Fibroblast of lung (primary cell): ENCODE measurements at regions not wholly inside any gene's neighbourhood (a gene's known extent, or its start where the extent isn't known, plus 50 kb on each side); places are given as distances from the start of the nearest gene placed in this dataset.

Experiments used
- DNase-seq, 2 donors: peaks; one replicate each; pipeline versions ENCODE4 v3.0.0 to v3.0.0-alpha.2; 2010; ENCODE audit warnings: low read depth in 2 of 2
- H2AFZ ChIP-seq: 2 replicates; pipeline ENCODE4 v1.5.1; 2012; ENCODE audit warnings: low read length, control low read depth, inconsistent platforms
- H3K27ac ChIP-seq: 2 replicates; pipeline ENCODE4 v1.5.1; 2011; ENCODE audit warnings: low read length, control low read depth; ENCODE audit not compliant: insufficient read depth
- H3K27me3 ChIP-seq: 2 replicates; pipeline ENCODE4 v1.5.1; 2011; ENCODE audit warnings: mild to moderate bottlenecking, low read length; ENCODE audit not compliant: control insufficient read depth, insufficient read depth
- H3K36me3 ChIP-seq: 2 replicates; pipeline ENCODE4 v1.5.1; 2011; ENCODE audit warnings: low read length; ENCODE audit not compliant: control insufficient read depth, insufficient read depth
- H3K4me1 ChIP-seq: 2 replicates; pipeline ENCODE4 v1.5.1; 2011; ENCODE audit warnings: low read length; ENCODE audit not compliant: control insufficient read depth, insufficient read depth; ENCODE audit errors: extremely low read depth
- H3K4me2 ChIP-seq: 2 replicates; pipeline ENCODE4 v1.5.1; 2011; ENCODE audit warnings: low read length, control low read depth; ENCODE audit not compliant: insufficient read depth; ENCODE audit errors: extremely low read depth
- H3K4me3 ChIP-seq, 4 experiments: fragments of 200-600 bp in 1 of 4; sonication (generic) in 1 of 4; replicated peaks in 1 of 4; 2 replicates each; pipeline ENCODE4 v1.5.1; 2011 to 2016; ENCODE audit warnings: low read length in 4 of 4, low read depth in 3 of 4, mild to moderate bottlenecking in 3 of 4, control low read depth in 2 of 4, inconsistent platforms in 1 of 4, mixed read lengths in 1 of 4; ENCODE audit not compliant: insufficient read depth in 1 of 4; ENCODE audit errors: control extremely low read depth in 1 of 4
- H3K79me2 ChIP-seq: 2 replicates; pipeline ENCODE4 v1.5.1; 2012; ENCODE audit warnings: mild to moderate bottlenecking, low read length, inconsistent platforms; ENCODE audit not compliant: control insufficient read depth, insufficient read depth
- H3K9ac ChIP-seq: 2 replicates; pipeline ENCODE4 v1.5.1; 2011; ENCODE audit warnings: mild to moderate bottlenecking, low read length, control low read depth; ENCODE audit not compliant: insufficient read depth
- H3K9me3 ChIP-seq: 2 replicates; pipeline ENCODE4 v1.5.1; 2012; ENCODE audit warnings: low read depth, low read length; ENCODE audit not compliant: control insufficient read depth, insufficient read depth
- H4K20me1 ChIP-seq: 2 replicates; pipeline ENCODE4 v1.5.1; 2011; ENCODE audit warnings: low read length; ENCODE audit not compliant: control insufficient read depth, insufficient read depth; ENCODE audit errors: extremely low read depth
- EZH2 ChIP-seq: IDR thresholded peaks from 2 replicates; pipeline ENCODE4 v1.5.1; 2012; ENCODE audit warnings: low read length, control low read depth, mild to moderate bottlenecking; ENCODE audit errors: missing control alignments
- TF ChIP-seq, protein P1 (sequence below), 2 donors: IDR thresholded peaks in 1 of 2; conservative IDR thresholded peaks in 1 of 2; 1 replicate in 1 of 2; 2 replicates in 1 of 2; pipeline ENCODE4 v1.5.1; 2011 to 2012; ENCODE audit warnings: low read length in 2 of 2, control low read depth in 1 of 2, inconsistent platforms in 1 of 2, low read depth in 1 of 2, mild to moderate bottlenecking in 1 of 2

DNA sequence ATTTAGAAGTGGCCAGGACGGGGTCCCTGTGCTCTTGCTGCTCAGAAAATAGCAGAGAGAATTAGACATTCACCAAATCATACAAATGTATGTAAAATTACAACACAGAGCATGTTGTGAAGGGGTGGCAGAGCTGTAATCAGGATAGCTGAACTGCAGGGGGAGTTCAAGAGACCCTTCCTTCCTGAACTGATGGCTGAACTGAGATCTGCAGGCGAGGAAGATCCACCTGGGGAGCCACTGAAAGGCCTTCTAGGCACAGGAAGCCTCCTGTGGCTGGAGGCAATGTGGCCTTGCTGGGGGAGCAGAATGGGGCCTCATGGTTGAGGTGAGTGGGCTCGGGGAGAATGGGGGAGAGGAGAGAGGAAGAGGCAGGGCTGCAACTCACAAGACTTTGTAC lies 216.5 kb downstream of the PRDM2 start:
- H3K9ac ChIP-seq: no peak overlapping the region
- H3K4me3 ChIP-seq: no peak overlapping the region
- no peaks in the 10 kb centered on the region for H3K27me3 ChIP-seq
- no peak for DNase-seq
- TF ChIP-seq, protein P1, sequence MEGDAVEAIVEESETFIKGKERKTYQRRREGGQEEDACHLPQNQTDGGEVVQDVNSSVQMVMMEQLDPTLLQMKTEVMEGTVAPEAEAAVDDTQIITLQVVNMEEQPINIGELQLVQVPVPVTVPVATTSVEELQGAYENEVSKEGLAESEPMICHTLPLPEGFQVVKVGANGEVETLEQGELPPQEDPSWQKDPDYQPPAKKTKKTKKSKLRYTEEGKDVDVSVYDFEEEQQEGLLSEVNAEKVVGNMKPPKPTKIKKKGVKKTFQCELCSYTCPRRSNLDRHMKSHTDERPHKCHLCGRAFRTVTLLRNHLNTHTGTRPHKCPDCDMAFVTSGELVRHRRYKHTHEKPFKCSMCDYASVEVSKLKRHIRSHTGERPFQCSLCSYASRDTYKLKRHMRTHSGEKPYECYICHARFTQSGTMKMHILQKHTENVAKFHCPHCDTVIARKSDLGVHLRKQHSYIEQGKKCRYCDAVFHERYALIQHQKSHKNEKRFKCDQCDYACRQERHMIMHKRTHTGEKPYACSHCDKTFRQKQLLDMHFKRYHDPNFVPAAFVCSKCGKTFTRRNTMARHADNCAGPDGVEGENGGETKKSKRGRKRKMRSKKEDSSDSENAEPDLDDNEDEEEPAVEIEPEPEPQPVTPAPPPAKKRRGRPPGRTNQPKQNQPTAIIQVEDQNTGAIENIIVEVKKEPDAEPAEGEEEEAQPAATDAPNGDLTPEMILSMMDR (conservative IDR thresholded peaks at IDR 0.05 in 1 of 2, IDR thresholded peaks at IDR 0.05 in 1 of 2; ENCODE audit: low read depth in 1 of 2, low read length in 2 of 2): no peak
- TF ChIP-seq EZH2: no peak
- no peaks in the 10 kb centered on the region for H3K4me1 ChIP-seq
- no peaks in the 10 kb centered on the region for H3K9me3 ChIP-seq
- H3K79me2 ChIP-seq: no peaks in the 10 kb centered on the region
- no peak overlapping the region for H3K27ac ChIP-seq
- H2AFZ ChIP-seq: no peak overlapping the region
- H4K20me1 ChIP-seq: no peaks in the 10 kb centered on the region
- H3K36me3 ChIP-seq: no peaks in the 10 kb centered on the region
- H3K4me2 ChIP-seq: no peak overlapping the region

DNA sequence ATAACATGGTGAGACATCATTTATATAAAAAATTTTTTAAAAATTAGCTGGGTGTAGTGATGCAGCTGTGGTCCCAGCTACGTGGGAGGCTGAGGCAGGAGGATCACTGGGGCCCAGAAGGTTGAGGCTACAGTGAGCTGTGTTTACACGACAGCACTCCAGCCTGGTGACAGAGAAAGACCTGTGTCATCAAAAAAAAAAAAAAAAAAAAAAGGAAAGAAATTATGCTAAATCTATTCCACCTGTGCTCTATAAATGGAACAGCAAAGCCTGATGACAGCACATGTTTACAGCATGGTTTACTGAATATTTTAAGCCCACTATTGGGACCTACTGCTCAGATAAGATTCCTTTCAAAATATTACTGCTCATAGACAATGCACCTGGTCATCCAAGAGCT lies 217.6 kb downstream of the PRDM2 start:
- no peak overlapping the region for H3K4me3 ChIP-seq
- no peaks in the 10 kb centered on the region for H3K9me3 ChIP-seq
- no peaks in the 10 kb centered on the region for H3K27me3 ChIP-seq
- DNase-seq: no peak
- no peak overlapping the region for H3K9ac ChIP-seq
- no peak for TF ChIP-seq EZH2
- TF ChIP-seq, protein P1 (conservative IDR thresholded peaks at IDR 0.05 in 1 of 2, IDR thresholded peaks at IDR 0.05 in 1 of 2; ENCODE audit: low read depth in 1 of 2, low read length in 2 of 2): no peak
- H3K4me1 ChIP-seq: no peaks in the 10 kb centered on the region
- no peaks in the 10 kb centered on the region for H3K79me2 ChIP-seq
- H3K4me2 ChIP-seq: no peak overlapping the region
- H3K36me3 ChIP-seq: no peaks in the 10 kb centered on the region
- H2AFZ ChIP-seq: no peak overlapping the region
- H3K27ac ChIP-seq: no peak overlapping the region
- H4K20me1 ChIP-seq: no peaks in the 10 kb centered on the region

DNA sequence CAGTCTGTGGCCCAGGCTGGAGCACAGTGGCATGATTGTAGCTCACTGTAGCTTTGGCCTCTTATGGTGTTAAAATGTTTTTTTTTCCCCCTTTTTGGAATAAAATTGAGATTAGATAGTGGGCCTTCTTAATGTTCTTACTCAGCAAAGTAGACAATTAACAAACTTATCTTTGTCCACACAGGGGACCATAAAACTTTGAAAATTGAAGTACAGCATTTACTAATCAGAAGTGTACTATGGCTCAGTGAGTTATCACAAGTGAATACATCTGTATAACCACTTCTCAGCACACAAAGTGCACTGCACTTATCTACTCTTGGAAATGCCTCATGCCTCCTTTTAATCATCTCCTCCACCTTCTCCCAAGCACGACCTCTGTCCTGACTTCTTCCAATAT lies 218.9 kb downstream of the PRDM2 start:
- no peaks in the 10 kb centered on the region for H3K9me3 ChIP-seq
- DNase-seq: no peak
- no peaks in the 10 kb centered on the region for H3K79me2 ChIP-seq
- no peak overlapping the region for H3K27ac ChIP-seq
- no peaks in the 10 kb centered on the region for H3K4me1 ChIP-seq
- H3K27me3 ChIP-seq: no peaks in the 10 kb centered on the region
- H3K4me3 ChIP-seq: no peak overlapping the region
- H2AFZ ChIP-seq: no peak overlapping the region
- H3K36me3 ChIP-seq: no peaks in the 10 kb centered on the region
- no peak overlapping the region for H3K4me2 ChIP-seq
- TF ChIP-seq, protein P1 (conservative IDR thresholded peaks at IDR 0.05 in 1 of 2, IDR thresholded peaks at IDR 0.05 in 1 of 2; ENCODE audit: low read depth in 1 of 2, low read length in 2 of 2): no peak
- TF ChIP-seq EZH2: no peak
- no peaks in the 10 kb centered on the region for H4K20me1 ChIP-seq
- no peak overlapping the region for H3K9ac ChIP-seq
